B cell (primary cell): ENCODE measurements at regions not wholly inside any gene's neighbourhood (a gene's known extent, or its start where the extent isn't known, plus 50 kb on each side); places are given as distances from the start of the nearest gene placed in this dataset.

Experiments
- CTCF ChIP-seq: fragments of 200-600 bp; IDR thresholded peaks from one replicate; pipeline ENCODE4 v1.8.0; 2022; ENCODE audit warnings: antibody characterized with exemption, mild to moderate bottlenecking
- EZH2 ChIP-seq: IDR thresholded peaks from 2 replicates; pipeline ENCODE4 v1.6.1; 2012; ENCODE audit warnings: borderline replicate concordance, low read depth, mild to moderate bottlenecking, moderate library complexity, low read length; ENCODE audit not compliant: insufficient read depth, poor library complexity, severe bottlenecking

DNA sequence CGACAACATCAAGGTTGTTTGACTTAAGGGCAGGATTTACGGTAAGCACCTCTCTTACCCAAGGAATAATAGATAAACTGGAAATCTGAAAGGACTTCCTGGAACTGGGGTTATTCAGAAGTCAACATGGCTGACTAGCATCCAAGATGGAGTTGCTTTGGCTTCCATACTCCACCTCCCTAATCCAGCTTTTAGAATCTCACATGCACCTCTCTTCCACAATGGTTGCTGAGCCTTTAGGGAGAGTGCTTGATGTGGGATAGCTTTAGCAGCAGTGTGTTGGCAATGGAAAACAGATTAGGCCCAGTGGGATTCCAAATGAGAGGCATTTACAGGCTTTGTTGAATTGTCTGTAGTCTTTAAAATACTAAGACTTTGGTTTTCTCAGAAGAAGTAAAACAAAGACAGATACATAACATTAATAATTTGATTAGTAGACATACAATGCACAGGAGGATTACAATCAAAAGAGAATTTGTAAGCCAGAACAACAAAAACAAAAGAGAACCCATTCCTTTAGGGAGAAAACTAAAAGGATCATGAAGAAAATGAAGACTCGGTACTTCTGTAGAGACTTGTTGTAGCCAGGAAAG lies 222.0 kb downstream of the HS3ST3B1 start:
- TF ChIP-seq CTCF (no peak), EZH2 (no peak)
